ENCODE measurements at regions not wholly inside any gene's neighbourhood (a gene's known extent, or its start where the extent isn't known, plus 50 kb on each side); places are given as distances from the start of the nearest gene placed in this dataset.

DNA sequence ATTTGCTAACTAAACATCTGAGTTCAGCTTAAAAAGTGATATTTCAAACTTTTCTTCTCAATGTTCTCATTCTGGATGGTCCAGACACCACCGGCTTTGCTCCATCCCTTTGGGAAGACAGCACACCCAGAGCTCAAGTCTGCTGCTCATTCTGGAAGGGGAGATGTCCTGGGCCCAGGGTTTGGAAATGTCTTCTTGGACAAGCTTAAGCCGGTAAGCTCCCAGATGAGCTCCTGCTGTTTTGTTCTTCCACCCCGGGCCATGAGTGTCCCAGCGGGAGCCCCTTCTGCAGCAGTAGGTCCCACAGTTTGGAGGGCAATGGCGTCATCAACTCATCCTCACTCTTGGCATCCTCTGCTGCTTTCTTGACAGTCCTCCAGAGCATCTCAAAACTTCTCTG lies 105.2 kb downstream of the TMEM100 start:
- Histone ChIP-seq H3K9me3 (ENCODE audit: control insufficient read depth in 1 of 2, low read length in 2 of 2) (no peaks in the 10 kb centered on the region), H3K27me3 (ENCODE audit: control insufficient read depth in 1 of 2, insufficient read depth in 2 of 2, low read length in 2 of 2) (no peaks in the 10 kb centered on the region), H3K36me3 (ENCODE audit: control insufficient read depth in 1 of 2, insufficient read depth in 2 of 2, low read length in 2 of 2) (no peaks in the 10 kb centered on the region), H3K9ac (ENCODE audit: low read depth in 1 of 2, low read length in 2 of 2) (no peak overlapping the region), H3K4me3 (ENCODE audit: low read depth in 1 of 2, low read length in 2 of 2) (no peak overlapping the region), H3K4me1 (ENCODE audit: control insufficient read depth in 1 of 2, insufficient read depth in 2 of 2, low read length in 2 of 2) (no peaks in the 10 kb centered on the region), H3K27ac (ENCODE audit: low read depth, low read length) (no peak overlapping the region)

DNA sequence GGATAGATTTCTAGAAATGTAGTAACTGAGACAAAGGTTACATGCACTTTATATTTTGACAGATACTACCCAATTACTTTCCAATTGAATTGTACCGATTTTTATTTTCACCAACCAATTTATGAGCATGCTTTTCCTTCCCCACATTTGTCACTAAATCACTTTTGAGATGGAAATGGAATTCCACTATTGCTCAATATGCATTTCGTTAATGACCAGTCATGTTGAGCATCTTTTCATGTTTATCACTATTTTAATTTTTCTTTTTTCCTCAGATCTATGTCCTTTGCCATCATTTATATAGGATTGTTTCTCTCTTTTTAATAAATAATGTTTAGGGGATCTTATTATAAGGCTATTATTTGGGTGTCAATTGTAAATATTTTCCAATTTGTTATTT lies 102.8 kb upstream of the SMIM36 start:
- Histone ChIP-seq H3K9ac (ENCODE audit: low read depth in 1 of 2, low read length in 2 of 2) (no peak overlapping the region), H3K4me3 (ENCODE audit: low read depth in 1 of 2, low read length in 2 of 2) (no peak overlapping the region), H3K27me3 (ENCODE audit: control insufficient read depth in 1 of 2, insufficient read depth in 2 of 2, low read length in 2 of 2) (no peaks in the 10 kb centered on the region)

DNA sequence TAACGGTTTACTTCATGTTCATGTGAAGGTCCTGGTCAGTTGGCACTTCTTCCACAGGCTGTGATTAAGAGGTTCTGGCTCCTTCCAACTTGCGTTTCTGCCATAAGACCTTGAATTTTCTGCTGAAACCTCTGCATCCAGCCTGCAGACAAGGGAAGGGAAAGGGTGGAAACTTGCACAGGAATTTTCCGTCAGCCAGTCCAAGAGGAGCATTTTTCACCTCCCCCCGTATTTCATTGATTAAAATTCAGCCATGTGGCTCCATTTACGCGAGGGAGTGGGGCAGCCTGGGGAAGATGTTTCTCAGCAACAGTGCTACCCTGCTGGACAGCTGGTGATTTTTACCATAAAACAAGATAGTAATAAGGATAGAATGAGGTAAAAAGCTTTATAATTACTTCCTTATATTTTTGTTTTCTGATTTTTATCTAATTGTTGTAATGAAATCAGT lies 101.5 kb upstream of the SMIM36 start:
- Histone ChIP-seq H3K27me3 (ENCODE audit: control insufficient read depth in 1 of 2, insufficient read depth in 2 of 2, low read length in 2 of 2) (no peaks in the 10 kb centered on the region), H3K9ac (ENCODE audit: low read depth in 1 of 2, low read length in 2 of 2) (no peak overlapping the region), H3K36me3 (ENCODE audit: control insufficient read depth in 1 of 2, insufficient read depth in 2 of 2, low read length in 2 of 2) (no peaks in the 10 kb centered on the region), H3K4me1 (ENCODE audit: control insufficient read depth in 1 of 2, insufficient read depth in 2 of 2, low read length in 2 of 2) (no peaks in the 10 kb centered on the region), H3K27ac (ENCODE audit: low read depth, low read length) (no peak overlapping the region), H3K4me3 (ENCODE audit: low read depth in 1 of 2, low read length in 2 of 2) (no peak overlapping the region), H3K9me3 (ENCODE audit: control insufficient read depth in 1 of 2, low read length in 2 of 2) (no peaks in the 10 kb centered on the region)

More for the DNA sequence above, 102.8 kb upstream of the SMIM36 start:
- Histone ChIP-seq H3K4me1 (ENCODE audit: control insufficient read depth in 1 of 2, insufficient read depth in 2 of 2, low read length in 2 of 2) (no peaks in the 10 kb centered on the region), H3K36me3 (ENCODE audit: control insufficient read depth in 1 of 2, insufficient read depth in 2 of 2, low read length in 2 of 2) (no peaks in the 10 kb centered on the region), H3K27ac (ENCODE audit: low read depth, low read length) (no peak overlapping the region), H3K9me3 (ENCODE audit: control insufficient read depth in 1 of 2, low read length in 2 of 2) (no peaks in the 10 kb centered on the region)

DNA sequence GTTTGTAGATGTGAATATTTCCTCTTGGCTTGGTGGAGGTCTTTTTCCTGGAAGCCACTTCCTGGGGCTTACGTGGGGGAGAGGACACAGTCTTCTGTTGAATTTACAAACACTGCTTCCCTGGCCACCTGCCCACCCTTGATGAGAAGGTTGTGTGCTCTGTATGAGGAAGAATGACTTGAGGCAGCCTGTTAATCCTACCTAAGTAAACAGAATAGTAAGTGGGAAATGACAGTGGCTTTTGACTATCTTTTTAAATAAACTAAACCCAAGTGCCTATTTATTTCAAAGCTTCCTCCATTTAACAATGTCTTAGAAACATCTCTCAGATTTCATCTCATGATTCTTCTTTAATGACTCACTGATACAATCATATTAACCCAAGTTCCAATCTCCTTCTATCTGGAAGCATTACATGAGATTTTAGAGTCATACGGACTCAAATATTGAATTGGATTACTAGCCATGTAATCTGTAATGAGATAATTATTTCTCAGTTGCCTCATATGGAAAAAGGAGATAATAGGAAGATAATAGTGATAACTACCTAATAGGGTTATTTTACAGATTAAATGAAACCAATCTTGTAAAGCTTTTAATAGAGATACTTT lies 96.6 kb upstream of the SMIM36 start:
- Histone ChIP-seq H3K9me3 (ENCODE audit: control insufficient read depth in 1 of 2, low read length in 2 of 2) (no peaks in the 10 kb centered on the region), H3K27me3 (ENCODE audit: control insufficient read depth in 1 of 2, insufficient read depth in 2 of 2, low read length in 2 of 2) (peaks cover 0 to 3% of the 10 kb centered on the region in 2 donors), H3K27ac (ENCODE audit: low read depth, low read length) (no peak overlapping the region), H3K9ac (ENCODE audit: low read depth in 1 of 2, low read length in 2 of 2) (no peak overlapping the region), H3K4me3 (ENCODE audit: low read depth in 1 of 2, low read length in 2 of 2) (no peak overlapping the region), H3K36me3 (ENCODE audit: control insufficient read depth in 1 of 2, insufficient read depth in 2 of 2, low read length in 2 of 2) (no peaks in the 10 kb centered on the region), H3K4me1 (ENCODE audit: control insufficient read depth in 1 of 2, insufficient read depth in 2 of 2, low read length in 2 of 2) (peaks cover 0 to 6% of the 10 kb centered on the region in 2 donors)

DNA sequence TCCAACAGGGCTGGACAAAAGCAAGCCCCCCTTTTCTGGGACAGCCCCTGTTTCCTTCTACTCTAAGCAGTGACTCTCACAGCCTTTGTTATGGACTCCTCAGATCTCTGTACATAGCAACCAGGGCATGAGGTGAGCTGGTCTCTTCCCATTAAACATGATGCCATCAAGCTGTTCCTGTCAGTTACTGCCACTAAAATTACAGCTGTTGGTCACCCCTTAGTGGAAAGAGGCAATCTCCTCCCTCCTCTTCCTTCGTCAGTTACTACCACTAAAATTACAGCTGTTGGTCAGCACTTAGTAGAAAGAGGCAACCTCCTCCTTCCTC lies 95.2 kb upstream of the SMIM36 start:
- Histone ChIP-seq H3K4me1 (ENCODE audit: control insufficient read depth in 1 of 2, insufficient read depth in 2 of 2, low read length in 2 of 2) (peaks cover 0 to 6% of the 10 kb centered on the region in 2 donors), H3K9ac (ENCODE audit: low read depth in 1 of 2, low read length in 2 of 2) (no peak overlapping the region), H3K27me3 (ENCODE audit: control insufficient read depth in 1 of 2, insufficient read depth in 2 of 2, low read length in 2 of 2) (peaks cover 0 to 3% of the 10 kb centered on the region in 2 donors), H3K36me3 (ENCODE audit: control insufficient read depth in 1 of 2, insufficient read depth in 2 of 2, low read length in 2 of 2) (no peaks in the 10 kb centered on the region), H3K9me3 (ENCODE audit: control insufficient read depth in 1 of 2, low read length in 2 of 2) (no peaks in the 10 kb centered on the region), H3K27ac (ENCODE audit: low read depth, low read length) (no peak overlapping the region), H3K4me3 (ENCODE audit: low read depth in 1 of 2, low read length in 2 of 2) (no peak overlapping the region)

- H3K27me3 ChIP-seq (ENCODE audit: control insufficient read depth in 1 of 2, insufficient read depth in 2 of 2, low read length in 2 of 2): peaks cover 0 to 3% of the 10 kb centered on the region in 2 donors
- no peak overlapping the region for H3K27ac ChIP-seq (ENCODE audit: low read depth, low read length)
Observed at GRCh38 chr17:55605705-55606487, 94.6 kb upstream of the SMIM36 start.

DNA sequence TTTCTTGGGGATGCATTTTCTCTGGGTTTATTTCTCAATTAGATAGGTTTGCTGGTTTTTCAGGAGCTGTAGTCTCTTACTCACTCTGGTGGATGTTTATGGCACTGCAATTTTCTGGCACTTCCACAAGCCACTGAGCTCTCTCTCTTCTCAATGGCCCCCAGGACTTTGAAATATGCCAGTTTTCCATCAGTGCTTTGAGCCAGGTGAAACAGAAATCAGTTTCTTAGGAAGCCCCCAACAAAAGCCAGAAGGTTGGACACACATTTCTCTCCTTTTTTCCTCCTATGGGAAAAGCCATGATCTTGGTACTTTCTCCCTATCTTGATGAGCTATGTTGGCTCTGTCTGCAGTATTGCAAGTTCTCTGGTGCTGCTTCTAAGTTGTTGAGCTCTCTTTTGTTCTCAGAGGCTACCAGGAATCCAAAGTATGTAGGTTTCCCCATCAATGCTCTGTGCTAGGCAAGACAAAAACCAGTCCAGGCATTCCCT lies 90.7 kb upstream of the SMIM36 start:
- peaks cover 0 to 6% of the 10 kb centered on the region in 2 donors for H3K4me1 ChIP-seq (ENCODE audit: control insufficient read depth in 1 of 2, insufficient read depth in 2 of 2, low read length in 2 of 2)
- no peak overlapping the region for H3K27ac ChIP-seq (ENCODE audit: low read depth, low read length)
- H3K9me3 ChIP-seq (ENCODE audit: control insufficient read depth in 1 of 2, low read length in 2 of 2): peaks cover 8 to 10% of the 10 kb centered on the region in 2 donors
- H3K36me3 ChIP-seq (ENCODE audit: control insufficient read depth in 1 of 2, insufficient read depth in 2 of 2, low read length in 2 of 2): no peaks in the 10 kb centered on the region
- H3K9ac ChIP-seq (ENCODE audit: low read depth in 1 of 2, low read length in 2 of 2): no peak overlapping the region
- H3K4me3 ChIP-seq (ENCODE audit: low read depth in 1 of 2, low read length in 2 of 2): no peak overlapping the region
- peaks cover 0 to 3% of the 10 kb centered on the region in 2 donors for H3K27me3 ChIP-seq (ENCODE audit: control insufficient read depth in 1 of 2, insufficient read depth in 2 of 2, low read length in 2 of 2)

More at GRCh38 chr17:55605705-55606487, 94.6 kb upstream of the SMIM36 start:
- Histone ChIP-seq H3K4me1 (ENCODE audit: control insufficient read depth in 1 of 2, insufficient read depth in 2 of 2, low read length in 2 of 2) (peaks cover 0 to 6% of the 10 kb centered on the region in 2 donors), H3K9ac (ENCODE audit: low read depth in 1 of 2, low read length in 2 of 2) (no peak overlapping the region), H3K4me3 (ENCODE audit: low read depth in 1 of 2, low read length in 2 of 2) (no peak overlapping the region), H3K36me3 (ENCODE audit: control insufficient read depth in 1 of 2, insufficient read depth in 2 of 2, low read length in 2 of 2) (no peaks in the 10 kb centered on the region), H3K9me3 (ENCODE audit: control insufficient read depth in 1 of 2, low read length in 2 of 2) (no peaks in the 10 kb centered on the region)

- H3K9ac ChIP-seq (ENCODE audit: low read depth in 1 of 2, low read length in 2 of 2): no peak overlapping the region
- H3K27ac ChIP-seq (ENCODE audit: low read depth, low read length): no peak overlapping the region
- H3K9me3 ChIP-seq (ENCODE audit: control insufficient read depth in 1 of 2, low read length in 2 of 2): peaks cover 8 to 10% of the 10 kb centered on the region in 2 donors
- H3K4me3 ChIP-seq (ENCODE audit: low read depth in 1 of 2, low read length in 2 of 2): no peak overlapping the region
- H3K27me3 ChIP-seq (ENCODE audit: control insufficient read depth in 1 of 2, insufficient read depth in 2 of 2, low read length in 2 of 2): no peaks in the 10 kb centered on the region
- no peaks in the 10 kb centered on the region for H3K4me1 ChIP-seq (ENCODE audit: control insufficient read depth in 1 of 2, insufficient read depth in 2 of 2, low read length in 2 of 2)
- no peaks in the 10 kb centered on the region for H3K36me3 ChIP-seq (ENCODE audit: control insufficient read depth in 1 of 2, insufficient read depth in 2 of 2, low read length in 2 of 2)
Observed at GRCh38 chr17:55598495-55598894, 87.2 kb upstream of the SMIM36 start.

- Histone ChIP-seq H3K27ac (ENCODE audit: low read depth, low read length) (no peak overlapping the region), H3K27me3 (ENCODE audit: control insufficient read depth in 1 of 2, insufficient read depth in 2 of 2, low read length in 2 of 2) (no peaks in the 10 kb centered on the region)
Observed at GRCh38 chr17:55588446-55589242, 77.4 kb upstream of the SMIM36 start.

More at GRCh38 chr17:55588446-55589242, 77.4 kb upstream of the SMIM36 start:
- H3K9ac ChIP-seq (ENCODE audit: low read depth in 1 of 2, low read length in 2 of 2): no peak overlapping the region
- H3K9me3 ChIP-seq (ENCODE audit: control insufficient read depth in 1 of 2, low read length in 2 of 2): no peaks in the 10 kb centered on the region
- H3K36me3 ChIP-seq (ENCODE audit: control insufficient read depth in 1 of 2, insufficient read depth in 2 of 2, low read length in 2 of 2): no peaks in the 10 kb centered on the region
- H3K4me1 ChIP-seq (ENCODE audit: control insufficient read depth in 1 of 2, insufficient read depth in 2 of 2, low read length in 2 of 2): peaks cover 0 to 4% of the 10 kb centered on the region in 2 donors
- H3K4me3 ChIP-seq (ENCODE audit: low read depth in 1 of 2, low read length in 2 of 2): no peak overlapping the region

All from duodenal mucosa (tissue), 2 donors.